Peyer's patch (tissue), 4 donors: ENCODE measurements at regions not wholly inside any gene's neighbourhood (a gene's known extent, or its start where the extent isn't known, plus 50 kb on each side); places are given as distances from the start of the nearest gene placed in this dataset.

Experiments
- DNase-seq, 3 donors: peaks; one replicate each; pipeline ENCODE4 v3.0.0-alpha.2; 2017 to 2019
- H3K27ac ChIP-seq, 4 donors: fragments of 200-600 bp; sonication (generic); one replicate each; pipeline ENCODE4 v1.5.1; 2016 to 2019
- H3K27me3 ChIP-seq, 2 donors: fragments of 200-600 bp; sonication (generic); one replicate each; pipeline ENCODE4 v1.5.1; 2019
- H3K36me3 ChIP-seq, 3 donors: fragments of 200-600 bp; sonication (generic); one replicate each; pipeline ENCODE4 v1.5.1; 2016 to 2019
- H3K4me1 ChIP-seq, 4 donors: fragments of 200-600 bp; sonication (generic); one replicate each; pipeline ENCODE4 v1.5.1; 2016 to 2019
- H3K4me3 ChIP-seq, 4 donors: fragments of 200-600 bp; sonication (generic); 1 replicate in 3 of 4; 2 replicates in 1 of 4; pipeline ENCODE4 v1.5.1; 2016 to 2019; ENCODE audit warnings: mild to moderate bottlenecking in 1 of 4
- H3K9me3 ChIP-seq, 4 donors: fragments of 200-600 bp; sonication (generic); one replicate each; pipeline ENCODE4 v1.5.1; 2016 to 2019; ENCODE audit warnings: mild to moderate bottlenecking in 1 of 4
- POLR2A ChIP-seq, 2 donors: fragments of 450-650 bp; IDR thresholded peaks; one replicate each; pipeline ENCODE4 v1.5.1; 2017; ENCODE audit warnings: antibody characterized with exemption in 2 of 2, mild to moderate bottlenecking in 2 of 2, moderate library complexity in 2 of 2
- TF ChIP-seq, protein P1 (sequence below), 6 experiments: fragments of 450-650 bp in 4 of 6; fragments of 200-600 bp in 2 of 6; sonication (generic) in 1 of 6; IDR thresholded peaks; one replicate each; pipeline ENCODE4 v1.5.1; 2017 to 2019; ENCODE audit warnings: antibody characterized with exemption in 6 of 6, mild to moderate bottlenecking in 3 of 6, moderate library complexity in 1 of 6

GRCh38 chr5:8304341-8304740 lies 435.4 kb downstream of the MTRR start:
- H3K4me3 ChIP-seq: no peak overlapping the region
- H3K36me3 ChIP-seq: no peaks in the 10 kb centered on the region
- TF ChIP-seq, protein P1, sequence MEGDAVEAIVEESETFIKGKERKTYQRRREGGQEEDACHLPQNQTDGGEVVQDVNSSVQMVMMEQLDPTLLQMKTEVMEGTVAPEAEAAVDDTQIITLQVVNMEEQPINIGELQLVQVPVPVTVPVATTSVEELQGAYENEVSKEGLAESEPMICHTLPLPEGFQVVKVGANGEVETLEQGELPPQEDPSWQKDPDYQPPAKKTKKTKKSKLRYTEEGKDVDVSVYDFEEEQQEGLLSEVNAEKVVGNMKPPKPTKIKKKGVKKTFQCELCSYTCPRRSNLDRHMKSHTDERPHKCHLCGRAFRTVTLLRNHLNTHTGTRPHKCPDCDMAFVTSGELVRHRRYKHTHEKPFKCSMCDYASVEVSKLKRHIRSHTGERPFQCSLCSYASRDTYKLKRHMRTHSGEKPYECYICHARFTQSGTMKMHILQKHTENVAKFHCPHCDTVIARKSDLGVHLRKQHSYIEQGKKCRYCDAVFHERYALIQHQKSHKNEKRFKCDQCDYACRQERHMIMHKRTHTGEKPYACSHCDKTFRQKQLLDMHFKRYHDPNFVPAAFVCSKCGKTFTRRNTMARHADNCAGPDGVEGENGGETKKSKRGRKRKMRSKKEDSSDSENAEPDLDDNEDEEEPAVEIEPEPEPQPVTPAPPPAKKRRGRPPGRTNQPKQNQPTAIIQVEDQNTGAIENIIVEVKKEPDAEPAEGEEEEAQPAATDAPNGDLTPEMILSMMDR (IDR thresholded peaks at IDR 0.05): no peak
- no peak for TF ChIP-seq POLR2A (IDR thresholded peaks at IDR 0.05)
- no peak for DNase-seq
- no peak overlapping the region for H3K27ac ChIP-seq
- no peaks in the 10 kb centered on the region for H3K4me1 ChIP-seq
- H3K27me3 ChIP-seq: no peaks in the 10 kb centered on the region
- H3K9me3 ChIP-seq: peaks cover 0 to 4% (median 0%) of the 10 kb centered on the region in 4 donors

DNA sequence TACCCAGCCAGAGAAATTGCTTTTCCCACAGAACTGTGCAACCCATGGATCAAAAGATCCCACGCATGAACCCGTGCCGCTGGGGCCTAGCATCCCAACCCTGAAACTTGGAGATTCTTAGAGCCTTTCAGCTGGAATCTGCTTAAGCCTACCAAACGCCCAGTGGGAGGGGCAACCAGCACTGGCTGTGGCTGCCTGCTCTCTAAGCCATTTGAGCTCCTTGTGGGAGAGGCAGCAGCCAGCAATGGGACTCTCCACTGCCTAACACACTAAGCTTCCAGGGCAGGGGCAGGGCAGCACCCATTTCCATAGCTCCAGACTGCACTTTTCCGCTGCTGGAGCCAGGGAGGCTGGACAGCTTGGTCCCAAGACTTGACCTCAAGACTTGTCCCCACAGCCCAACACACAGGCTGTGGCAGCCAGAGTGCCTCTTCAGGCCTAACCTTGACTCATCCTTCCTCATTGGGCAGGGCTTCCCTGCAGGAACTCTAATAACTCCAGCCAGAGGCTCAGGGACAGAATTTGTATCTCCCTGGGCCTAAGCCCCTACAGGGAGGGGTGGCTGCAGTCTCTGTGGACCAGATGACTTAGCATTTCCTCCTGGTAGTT lies 437.4 kb downstream of the MTRR start:
- H3K27ac ChIP-seq: no peak overlapping the region
- no peak overlapping the region for H3K4me3 ChIP-seq
- H3K9me3 ChIP-seq: peaks cover 0 to 4% (median 0%) of the 10 kb centered on the region in 4 donors
- no peak for DNase-seq
- H3K36me3 ChIP-seq: no peaks in the 10 kb centered on the region
- no peaks in the 10 kb centered on the region for H3K4me1 ChIP-seq
- H3K27me3 ChIP-seq: no peaks in the 10 kb centered on the region
- TF ChIP-seq, protein P1 (IDR thresholded peaks at IDR 0.05): no peak
- no peak for TF ChIP-seq POLR2A (IDR thresholded peaks at IDR 0.05)

DNA sequence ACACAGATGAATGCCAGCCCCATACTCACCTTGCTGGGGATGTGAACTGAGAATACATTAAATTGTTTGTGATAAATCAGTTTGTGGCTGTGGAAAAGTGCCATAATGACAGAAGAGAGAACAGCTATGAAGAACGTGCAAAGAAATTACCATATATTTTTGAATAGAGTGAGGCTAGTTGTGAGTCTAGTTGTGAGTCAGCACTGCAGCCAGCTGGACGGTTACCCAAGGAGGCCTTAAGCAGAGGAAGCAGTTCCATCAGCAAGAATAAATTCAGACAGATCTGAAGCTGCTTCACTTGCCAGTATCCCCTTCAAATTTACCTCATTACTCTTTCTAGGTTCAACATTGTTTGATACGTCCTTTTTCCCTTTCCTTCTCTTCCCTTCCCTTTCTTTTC lies 446.0 kb downstream of the MTRR start:
- no peak overlapping the region for H3K4me3 ChIP-seq
- H3K9me3 ChIP-seq: no peaks in the 10 kb centered on the region
- H3K4me1 ChIP-seq: no peaks in the 10 kb centered on the region
- no peak for DNase-seq
- H3K27ac ChIP-seq: no peak overlapping the region
- no peaks in the 10 kb centered on the region for H3K27me3 ChIP-seq
- TF ChIP-seq, protein P1 (IDR thresholded peaks at IDR 0.05): no peak
- no peak for TF ChIP-seq POLR2A (IDR thresholded peaks at IDR 0.05)
- H3K36me3 ChIP-seq: no peaks in the 10 kb centered on the region

GRCh38 chr5:8316608-8317280 lies 447.8 kb downstream of the MTRR start:
- Histone ChIP-seq H3K27me3 (no peaks in the 10 kb centered on the region), H3K4me3 (no peak overlapping the region), H3K9me3 (no peaks in the 10 kb centered on the region), H3K36me3 (no peaks in the 10 kb centered on the region), H3K27ac (no peak overlapping the region), H3K4me1 (no peaks in the 10 kb centered on the region)
- no peak for DNase-seq
- TF ChIP-seq, protein P1 (IDR thresholded peaks at IDR 0.05): no peak
- TF ChIP-seq POLR2A (IDR thresholded peaks at IDR 0.05): no peak

DNA sequence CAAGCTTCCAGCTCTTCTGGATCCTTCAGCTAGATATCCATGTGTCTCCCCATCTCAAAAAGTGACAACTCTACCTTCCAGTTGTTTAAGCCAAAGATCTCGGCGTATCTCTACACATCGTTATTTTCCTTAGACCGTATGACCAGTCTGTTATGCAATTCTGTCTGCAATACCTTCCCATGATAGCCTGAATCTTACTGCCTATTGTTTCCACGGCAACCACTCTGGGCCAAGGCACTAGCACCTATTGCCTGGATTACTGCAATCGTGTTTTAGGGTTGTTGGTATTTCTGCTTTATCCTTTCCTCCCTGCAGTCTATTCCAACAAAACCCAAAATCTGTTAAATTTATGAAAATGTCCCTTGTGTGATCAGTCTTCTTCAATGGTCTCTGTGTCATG lies 448.4 kb downstream of the MTRR start:
- no peak overlapping the region for H3K27ac ChIP-seq
- no peaks in the 10 kb centered on the region for H3K9me3 ChIP-seq
- DNase-seq: no peak
- no peaks in the 10 kb centered on the region for H3K36me3 ChIP-seq
- TF ChIP-seq, protein P1 (IDR thresholded peaks at IDR 0.05): no peak
- TF ChIP-seq POLR2A (IDR thresholded peaks at IDR 0.05): no peak
- no peak overlapping the region for H3K4me3 ChIP-seq
- no peaks in the 10 kb centered on the region for H3K4me1 ChIP-seq
- H3K27me3 ChIP-seq: no peaks in the 10 kb centered on the region
